Suprapubic skin (tissue), 4 donors: ENCODE measurements at regions not wholly inside any gene's neighbourhood (a gene's known extent, or its start where the extent isn't known, plus 50 kb on each side); places are given as distances from the start of the nearest gene placed in this dataset.

Source experiments
- DNase-seq, 2 donors: peaks; one replicate each; pipeline ENCODE4 v3.0.0-alpha.2; 2019; ENCODE audit warnings: low spot score in 2 of 2
- H3K27ac ChIP-seq: fragments of 200-600 bp; sonication (generic); one replicate; pipeline ENCODE4 v1.5.1; 2019
- H3K27me3 ChIP-seq: fragments of 200-600 bp; sonication (generic); one replicate; pipeline ENCODE4 v1.5.1; 2019
- H3K36me3 ChIP-seq: fragments of 200-600 bp; sonication (generic); one replicate; pipeline ENCODE4 v1.5.1; 2019
- H3K4me1 ChIP-seq: fragments of 200-600 bp; sonication (generic); one replicate; pipeline ENCODE4 v1.5.1; 2019
- H3K4me3 ChIP-seq: fragments of 200-600 bp; sonication (generic); one replicate; pipeline ENCODE4 v1.5.1; 2019; ENCODE audit warnings: mild to moderate bottlenecking
- H3K9me3 ChIP-seq: fragments of 200-600 bp; sonication (generic); one replicate; pipeline ENCODE4 v1.5.1; 2019
- CTCF ChIP-seq, 2 donors: fragments of 200-600 bp in 1 of 2; fragments of 450-650 bp in 1 of 2; sonication (generic) in 1 of 2; IDR thresholded peaks; one replicate each; pipeline ENCODE4 v1.5.1; 2016 to 2019; ENCODE audit warnings: antibody characterized with exemption in 2 of 2, mild to moderate bottlenecking in 1 of 2, moderate library complexity in 1 of 2
- EP300 ChIP-seq: sonication (generic); formaldehyde crosslinking; IDR thresholded peaks from one replicate; pipeline ENCODE4 v1.6.1; 2017; ENCODE audit warnings: antibody characterized with exemption
- POLR2A ChIP-seq, 2 donors: fragments of 450-650 bp; IDR thresholded peaks; one replicate each; pipeline ENCODE4 v1.6.1; 2017; ENCODE audit warnings: antibody characterized with exemption in 2 of 2, mild to moderate bottlenecking in 2 of 2, moderate library complexity in 2 of 2
- POLR2AphosphoS5 ChIP-seq, 3 donors: sonication (generic); formaldehyde crosslinking; IDR thresholded peaks; one replicate each; pipeline ENCODE4 v1.6.1; 2017; ENCODE audit warnings: antibody characterized with exemption in 3 of 3
- WGBS: methylation state at CpG from one replicate; pipeline ENCODE4 v1.1.5; 2018; 5-methylcytosine and 5-hydroxymethylcytosine counted together

GRCh38 chr15:81523867-81524266 is 149.9 kb upstream of the TMC3 start:
- Histone ChIP-seq H3K27ac (no peak overlapping the region), H3K9me3 (no peaks in the 10 kb centered on the region), H3K36me3 (no peaks in the 10 kb centered on the region), H3K27me3 (no peaks in the 10 kb centered on the region), H3K4me3 (no peak overlapping the region), H3K4me1 (no peaks in the 10 kb centered on the region)
- TF ChIP-seq CTCF (IDR thresholded peaks at IDR 0.05), result no peak
- no peak for TF ChIP-seq POLR2A (IDR thresholded peaks at IDR 0.05)
- no peak for TF ChIP-seq POLR2AphosphoS5 (IDR thresholded peaks at IDR 0.05)
- no peak for TF ChIP-seq EP300
- no peak for DNase-seq
- 68% methylated on average over 2 of the region's 2 CpGs for WGBS

GRCh38 chr15:81520480-81520879 is 146.5 kb upstream of the TMC3 start:
- H3K4me3 ChIP-seq, result no peak overlapping the region
- no peak for TF ChIP-seq POLR2A (IDR thresholded peaks at IDR 0.05)
- no peak for TF ChIP-seq POLR2AphosphoS5 (IDR thresholded peaks at IDR 0.05)
- TF ChIP-seq EP300, result no peak
- no peak for TF ChIP-seq CTCF (IDR thresholded peaks at IDR 0.05)
- WGBS, result 98% methylated on average over 2 of the region's 2 CpGs
- no peaks in the 10 kb centered on the region for H3K27me3 ChIP-seq
- no peaks in the 10 kb centered on the region for H3K9me3 ChIP-seq
- no peaks in the 10 kb centered on the region for H3K4me1 ChIP-seq
- H3K36me3 ChIP-seq, result no peaks in the 10 kb centered on the region
- no peak overlapping the region for H3K27ac ChIP-seq
- no peak for DNase-seq

- Histone ChIP-seq H3K36me3 (no peaks in the 10 kb centered on the region), H3K9me3 (no peaks in the 10 kb centered on the region), H3K27ac (no peak overlapping the region), H3K4me1 (no peaks in the 10 kb centered on the region), H3K27me3 (no peaks in the 10 kb centered on the region), H3K4me3 (no peak overlapping the region)
- TF ChIP-seq POLR2AphosphoS5 (IDR thresholded peaks at IDR 0.05) (no peak), POLR2A (IDR thresholded peaks at IDR 0.05) (no peak), EP300 (no peak), CTCF (IDR thresholded peaks at IDR 0.05) (no peak)
- no peak for DNase-seq
- WGBS, result 61% methylated on average over 3 of the region's 3 CpGs
These were observed 142.4 kb upstream of the TMC3 start for GRCh38 chr15:81516461-81516860.

GRCh38 chr15:81516012-81516411 is 142.0 kb upstream of the TMC3 start:
- Histone ChIP-seq H3K9me3 (no peaks in the 10 kb centered on the region), H3K36me3 (no peaks in the 10 kb centered on the region)
- TF ChIP-seq POLR2AphosphoS5 (IDR thresholded peaks at IDR 0.05) (no peak), EP300 (no peak), CTCF (IDR thresholded peaks at IDR 0.05) (no peak), POLR2A (IDR thresholded peaks at IDR 0.05) (no peak)

GRCh38 chr15:81514725-81515124 is 140.7 kb upstream of the TMC3 start:
- TF ChIP-seq CTCF (IDR thresholded peaks at IDR 0.05), result no peak
- TF ChIP-seq POLR2A (IDR thresholded peaks at IDR 0.05), result no peak
- TF ChIP-seq EP300, result no peak
- TF ChIP-seq POLR2AphosphoS5 (IDR thresholded peaks at IDR 0.05), result no peak
- H3K36me3 ChIP-seq, result no peaks in the 10 kb centered on the region
- 100% methylated on average over 1 of the region's 1 CpG for WGBS
- H3K4me3 ChIP-seq, result no peak overlapping the region
- no peaks in the 10 kb centered on the region for H3K9me3 ChIP-seq
- no peak overlapping the region for H3K27ac ChIP-seq
- no peaks in the 10 kb centered on the region for H3K4me1 ChIP-seq
- DNase-seq, result no peak
- H3K27me3 ChIP-seq, result no peaks in the 10 kb centered on the region

More at GRCh38 chr15:81516012-81516411, 142.0 kb upstream of the TMC3 start:
- no peaks in the 10 kb centered on the region for H3K27me3 ChIP-seq
- no peak overlapping the region for H3K27ac ChIP-seq
- no peak overlapping the region for H3K4me3 ChIP-seq
- DNase-seq, result no peak
- no peaks in the 10 kb centered on the region for H3K4me1 ChIP-seq
